ENCODE measurements at regions not wholly inside any gene's neighbourhood (a gene's known extent, or its start where the extent isn't known, plus 50 kb on each side); places are given as distances from the start of the nearest gene placed in this dataset.
"Not testable (repeated sequence)": the region's sequence is repeated elsewhere in the genome, so short reads cannot be mapped to it uniquely, and the experiment has no call there.

GRCh38 chr20:55329108-55329507 is 676.2 kb downstream of the CBLN4 start:
- no peak overlapping the region for H3K27ac ChIP-seq
- TF ChIP-seq CTCF (conservative IDR thresholded peaks at IDR 0.05) (no peak), ZFX (IDR thresholded peaks at IDR 0.05) (no peak)

- no peak for TF ChIP-seq ZFX (IDR thresholded peaks at IDR 0.05)
- no peak for TF ChIP-seq CTCF (conservative IDR thresholded peaks at IDR 0.05)
- no peak overlapping the region for H3K27ac ChIP-seq
Observed at GRCh38 chr20:55322745-55323144, 682.6 kb downstream of the CBLN4 start.

- no peak overlapping the region for H3K27ac ChIP-seq
- no peak for TF ChIP-seq ZFX (IDR thresholded peaks at IDR 0.05)
- TF ChIP-seq CTCF (conservative IDR thresholded peaks at IDR 0.05): no peak
Observed at GRCh38 chr20:55316753-55317152, 688.6 kb downstream of the CBLN4 start.

- H3K27ac ChIP-seq: not testable (repeated sequence)
Observed at GRCh38 chr20:55310844-55311243, 694.5 kb downstream of the CBLN4 start.

GRCh38 chr20:55291261-55291660 is 714.1 kb downstream of the CBLN4 start:
- TF ChIP-seq ZFX (IDR thresholded peaks at IDR 0.05): no peak
- no peak for TF ChIP-seq CTCF (conservative IDR thresholded peaks at IDR 0.05)
- no peak overlapping the region for H3K27ac ChIP-seq

- no peak overlapping the region for H3K27ac ChIP-seq
- TF ChIP-seq ZFX (IDR thresholded peaks at IDR 0.05) (no peak), CTCF (conservative IDR thresholded peaks at IDR 0.05) (no peak)
Observed at GRCh38 chr20:55283889-55284288, 721.4 kb downstream of the CBLN4 start.

GRCh38 chr20:55273149-55273548 is 732.2 kb downstream of the CBLN4 start:
- H3K27ac ChIP-seq: no peak overlapping the region
- TF ChIP-seq CTCF (conservative IDR thresholded peaks at IDR 0.05): no peak
- no peak for TF ChIP-seq ZFX (IDR thresholded peaks at IDR 0.05)

- no peak overlapping the region for H3K27ac ChIP-seq
- TF ChIP-seq CTCF (conservative IDR thresholded peaks at IDR 0.05) (no peak), ZFX (IDR thresholded peaks at IDR 0.05) (no peak)
Observed at GRCh38 chr20:55271371-55271770, 733.9 kb downstream of the CBLN4 start.
